PC-9 (cell line): ENCODE measurements at regions not wholly inside any gene's neighbourhood (a gene's known extent, or its start where the extent isn't known, plus 50 kb on each side); places are given as distances from the start of the nearest gene placed in this dataset.

Experiments
- BruUV-seq: library from RNA; stranded (reverse); fragments of 400-500 nt; replicated peaks from 2 replicates; lab custom pipeline; 2021; lab: Mats Ljungman, UMichigan
- CTCF ChIA-PET: fragments of 300-600 bp; sonication (Branson Sonifier 250); formaldehyde crosslinking; loops from one replicate; lab custom pipeline; 2022; ENCODE audit warnings: antibody characterized with exemption; lab: Charles Lee
- POLR2A ChIA-PET: fragments of 300-600 bp; sonication (Branson Sonifier 250); formaldehyde crosslinking; loops from one replicate; lab custom pipeline; 2022; ENCODE audit warnings: antibody characterized with exemption; ENCODE audit not compliant: unreplicated experiment; lab: Charles Lee
- DNase-seq, 2 experiments: peaks; one replicate each; pipeline versions ENCODE4 v3.0.0 to v3.0.0-alpha.2; 2015 to 2022; ENCODE audit warnings: mixed read lengths in 1 of 2
- H2AFZ ChIP-seq: fragments of 200-600 bp; sonication (generic); 2 replicates; pipeline ENCODE4 v1.8.1; 2017; ENCODE audit warnings: antibody characterized with exemption
- H3F3A ChIP-seq: fragments of 200-600 bp; sonication (generic); 2 replicates; pipeline ENCODE4 v1.8.1; 2017; ENCODE audit warnings: antibody characterized with exemption, mild to moderate bottlenecking, low read depth; ENCODE audit not compliant: insufficient read depth
- H3K27ac ChIP-seq: fragments of 200-600 bp; sonication (generic); 2 replicates; pipeline ENCODE4 v1.6.1; 2016; ENCODE audit warnings: mixed run types
- H3K27me3 ChIP-seq: fragments of 200-600 bp; sonication (generic); 2 replicates; pipeline ENCODE4 v1.6.1; 2016; ENCODE audit warnings: low read depth, mixed run types; ENCODE audit not compliant: insufficient read depth
- H3K36me3 ChIP-seq: fragments of 200-600 bp; sonication (generic); 2 replicates; pipeline ENCODE4 v1.6.1; 2016; ENCODE audit warnings: low read depth, mixed run types
- H3K4me1 ChIP-seq: fragments of 200-600 bp; sonication (generic); replicated peaks from 2 replicates; pipeline ENCODE4 v1.6.1; 2016; ENCODE audit warnings: mixed run types; ENCODE audit not compliant: insufficient read depth
- H3K4me2 ChIP-seq: fragments of 200-600 bp; sonication (generic); 2 replicates; pipeline ENCODE4 v1.6.1; 2017; ENCODE audit warnings: mixed run types
- H3K4me3 ChIP-seq: fragments of 200-600 bp; sonication (generic); 2 replicates; pipeline ENCODE4 v1.6.1; 2016; ENCODE audit warnings: mixed run types
- H3K79me2 ChIP-seq: fragments of 200-600 bp; sonication (generic); 2 replicates; pipeline ENCODE4 v1.6.1; 2017; ENCODE audit warnings: low read depth, mixed run types
- H3K9me2 ChIP-seq: fragments of 200-600 bp; sonication (generic); 2 replicates; pipeline ENCODE4 v1.8.1; 2017; ENCODE audit warnings: mild to moderate bottlenecking; ENCODE audit not compliant: insufficient read depth
- H3K9me3 ChIP-seq: fragments of 200-600 bp; sonication (generic); 2 replicates; pipeline ENCODE4 v1.8.1; 2016; ENCODE audit warnings: low read depth; ENCODE audit not compliant: insufficient read depth
- H4K20me1 ChIP-seq: fragments of 200-600 bp; sonication (generic); 2 replicates; pipeline ENCODE4 v1.8.1; 2017; ENCODE audit not compliant: insufficient read depth
- CTCF ChIP-seq: fragments of 200-600 bp; sonication (generic); conservative IDR thresholded peaks from 2 replicates; pipeline ENCODE4 v1.6.1; 2017; ENCODE audit warnings: mixed run types, antibody characterized with exemption, mild to moderate bottlenecking, moderate library complexity
- EZH2 ChIP-seq: fragments of 200-600 bp; sonication (generic); IDR thresholded peaks from 2 replicates; pipeline ENCODE4 v1.8.0; 2017; ENCODE audit warnings: antibody characterized with exemption, low read depth
- intact Hi-C: fragments of 100-400 bp; cut with micrococcal nuclease; formaldehyde crosslinking; loops from one replicate; pipeline ENCODE4 v1.10.0; 2022; ENCODE audit not compliant: unreplicated experiment

- intact Hi-C loops, result loop anchor here (1.0 to 2.0 kb wide), 2 partner anchors 176 to 196 kb away; no protein-coding TSS in a partner anchor
Measured at GRCh38 chr14:80388980-80389711, 177.8 kb upstream of the DIO2 start.

DNA sequence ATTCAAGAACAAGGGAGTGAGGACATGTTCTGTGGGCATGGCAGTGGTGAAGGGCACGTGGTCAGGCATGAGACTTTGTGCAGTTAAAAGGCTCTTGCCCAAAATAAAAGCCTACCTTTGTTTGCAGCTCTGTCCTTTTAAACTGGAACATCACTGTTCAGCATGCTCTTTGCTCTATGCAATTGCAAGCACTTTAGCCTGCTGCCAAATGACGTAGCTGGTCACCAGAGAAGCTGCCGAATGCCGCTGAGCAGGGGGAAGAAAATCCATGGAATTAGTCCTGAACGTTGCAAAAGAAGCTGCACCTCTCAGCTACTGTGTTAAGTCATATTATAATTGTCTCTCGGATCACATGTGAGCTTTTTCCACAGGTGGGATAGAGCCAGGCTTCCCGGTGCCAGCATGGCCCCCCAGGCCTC, 176.3 kb upstream of the DIO2 start:
- Histone ChIP-seq H3K27ac (no peak overlapping the region), H3K27me3 (no peaks in the 10 kb centered on the region), H3F3A (peaks cover 29% of the 10 kb centered on the region), H3K9me3 (peaks cover 7% of the 10 kb centered on the region), H3K79me2 (no peaks in the 10 kb centered on the region), H2AFZ (no peak overlapping the region), H3K9me2 (no peaks in the 10 kb centered on the region), H3K4me3 (no peak overlapping the region), H3K4me2 (no peak overlapping the region), H3K36me3 (no peaks in the 10 kb centered on the region), H4K20me1 (no peaks in the 10 kb centered on the region), H3K4me1 (peaks cover 40% of the 10 kb centered on the region)
- DNase-seq, result no peak
- no TSS peak for BruUV-seq
- ChIA-PET POLR2A (no interaction called here), CTCF (no interaction called here)
- TF ChIP-seq CTCF (no peak), EZH2 (no peak)
- intact Hi-C loops, result no loop called here

More at GRCh38 chr14:80388980-80389711, 177.8 kb upstream of the DIO2 start:
- Histone ChIP-seq H4K20me1 (no peaks in the 10 kb centered on the region), H3K4me3 (peak overlapping the region; percentile 7; the same call in 1 of the 2 replicates), H3K4me1 (peaks cover 40% of the 10 kb centered on the region), H3K9me3 (peaks cover 7% of the 10 kb centered on the region), H3K4me2 (peak overlapping the region; percentile 41), H3K27ac (peak overlapping the region; percentile 65), H3K36me3 (no peaks in the 10 kb centered on the region), H2AFZ (no peak overlapping the region), H3K79me2 (no peaks in the 10 kb centered on the region), H3F3A (peaks cover 29% of the 10 kb centered on the region), H3K9me2 (no peaks in the 10 kb centered on the region), H3K27me3 (no peaks in the 10 kb centered on the region)
- DNase-seq, result peak; percentile 31 to 89
- TF ChIP-seq CTCF (no peak), EZH2 (no peak)
- CTCF ChIA-PET, result interaction anchor here (0.6 kb wide), 1 partner anchor 174 kb away, joined by 11 read pairs; no protein-coding TSS in a partner anchor
- BruUV-seq, result TSS peak; percentile 88
- POLR2A ChIA-PET, result interaction anchor here (0.6 kb wide), 1 partner anchor 191 kb away, joined by 4 read pairs; no protein-coding TSS in a partner anchor

- no peaks in the 10 kb centered on the region for H3K9me2 ChIP-seq
- intact Hi-C loops, result no loop called here
- H3K4me3 ChIP-seq, result no peak overlapping the region
- H2AFZ ChIP-seq, result no peak overlapping the region
- BruUV-seq, result no TSS peak
- no peak for DNase-seq
- no peaks in the 10 kb centered on the region for H3K27me3 ChIP-seq
- H3K4me1 ChIP-seq, result peaks cover 22% of the 10 kb centered on the region
- H3F3A ChIP-seq, result peaks cover 16% of the 10 kb centered on the region
- no peaks in the 10 kb centered on the region for H4K20me1 ChIP-seq
- no peak overlapping the region for H3K27ac ChIP-seq
- TF ChIP-seq CTCF (no peak), EZH2 (no peak)
- H3K36me3 ChIP-seq, result no peaks in the 10 kb centered on the region
- POLR2A ChIA-PET, result no interaction called here
- no peaks in the 10 kb centered on the region for H3K79me2 ChIP-seq
- CTCF ChIA-PET, result no interaction called here
- H3K9me3 ChIP-seq, result peaks cover 7% of the 10 kb centered on the region
- H3K4me2 ChIP-seq, result no peak overlapping the region
Measured at GRCh38 chr14:80385336-80385735, 174.0 kb upstream of the DIO2 start.
